ENCODE measurements at regions not wholly inside any gene's neighbourhood (a gene's known extent, or its start where the extent isn't known, plus 50 kb on each side); places are given as distances from the start of the nearest gene placed in this dataset.

DNA sequence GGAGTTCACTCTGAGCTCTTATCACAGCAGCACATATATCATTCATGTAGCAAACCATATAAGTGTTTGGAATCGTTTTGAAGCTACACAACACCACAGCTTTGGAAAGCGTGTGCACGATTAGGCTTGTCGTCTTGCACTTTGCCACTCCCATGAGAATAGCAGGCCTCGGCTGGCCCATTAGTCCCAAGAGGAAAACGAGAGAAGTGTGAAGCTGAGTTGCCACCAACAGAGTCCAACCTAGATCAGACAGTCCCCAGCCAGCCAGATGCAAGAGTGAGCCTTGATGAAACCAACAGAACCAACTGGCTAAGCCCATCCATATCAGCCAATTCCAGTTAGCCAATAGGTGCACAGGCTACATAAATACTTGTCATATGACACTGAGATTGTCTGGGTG is 238.4 kb downstream of the C1orf94 start:
- H3K4me2 ChIP-seq (ENCODE audit: low read length): no peak overlapping the region
- H3K4me1 ChIP-seq (ENCODE audit: insufficient read depth, low read length, poor library complexity, severe bottlenecking): no peaks in the 10 kb centered on the region
- H3K79me2 ChIP-seq (ENCODE audit: insufficient read depth, low read depth, low read length): no peaks in the 10 kb centered on the region
- H2AFZ ChIP-seq (ENCODE audit: low read length): no peak overlapping the region
- ChIA-PET CTCF (ENCODE audit: unreplicated experiment) (no interaction called here), POLR2A (no interaction called here)
- no peaks in the 10 kb centered on the region for H4K20me1 ChIP-seq (ENCODE audit: insufficient read depth, low read length)
- TF ChIP-seq, protein P1, sequence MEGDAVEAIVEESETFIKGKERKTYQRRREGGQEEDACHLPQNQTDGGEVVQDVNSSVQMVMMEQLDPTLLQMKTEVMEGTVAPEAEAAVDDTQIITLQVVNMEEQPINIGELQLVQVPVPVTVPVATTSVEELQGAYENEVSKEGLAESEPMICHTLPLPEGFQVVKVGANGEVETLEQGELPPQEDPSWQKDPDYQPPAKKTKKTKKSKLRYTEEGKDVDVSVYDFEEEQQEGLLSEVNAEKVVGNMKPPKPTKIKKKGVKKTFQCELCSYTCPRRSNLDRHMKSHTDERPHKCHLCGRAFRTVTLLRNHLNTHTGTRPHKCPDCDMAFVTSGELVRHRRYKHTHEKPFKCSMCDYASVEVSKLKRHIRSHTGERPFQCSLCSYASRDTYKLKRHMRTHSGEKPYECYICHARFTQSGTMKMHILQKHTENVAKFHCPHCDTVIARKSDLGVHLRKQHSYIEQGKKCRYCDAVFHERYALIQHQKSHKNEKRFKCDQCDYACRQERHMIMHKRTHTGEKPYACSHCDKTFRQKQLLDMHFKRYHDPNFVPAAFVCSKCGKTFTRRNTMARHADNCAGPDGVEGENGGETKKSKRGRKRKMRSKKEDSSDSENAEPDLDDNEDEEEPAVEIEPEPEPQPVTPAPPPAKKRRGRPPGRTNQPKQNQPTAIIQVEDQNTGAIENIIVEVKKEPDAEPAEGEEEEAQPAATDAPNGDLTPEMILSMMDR (conservative IDR thresholded peaks at IDR 0.05; ENCODE audit: low read length): no peak
- no peak for TF ChIP-seq EZH2phosphoT487 (IDR thresholded peaks at IDR 0.05; ENCODE audit: borderline replicate concordance, low read depth, low read length)
- no peaks in the 10 kb centered on the region for H3K9me2 ChIP-seq (ENCODE audit: insufficient read depth, low read length)
- BruUV-seq (replicated peaks): no TSS peak
- intact Hi-C loops (cut with micrococcal nuclease; ENCODE audit: unreplicated experiment): no loop called here
- H3K27ac ChIP-seq (ENCODE audit: low read depth, low read length, poor library complexity, severe bottlenecking): no peak overlapping the region
- H3K9me3 ChIP-seq (ENCODE audit: low read length): no peaks in the 10 kb centered on the region
- DNase-seq (ENCODE audit: low spot score): no peak
- H3K4me3 ChIP-seq (ENCODE audit: low read depth, low read length, poor library complexity, severe bottlenecking): no peak overlapping the region
- no peaks in the 10 kb centered on the region for H3K36me3 ChIP-seq (ENCODE audit: insufficient read depth, low read length)

DNA sequence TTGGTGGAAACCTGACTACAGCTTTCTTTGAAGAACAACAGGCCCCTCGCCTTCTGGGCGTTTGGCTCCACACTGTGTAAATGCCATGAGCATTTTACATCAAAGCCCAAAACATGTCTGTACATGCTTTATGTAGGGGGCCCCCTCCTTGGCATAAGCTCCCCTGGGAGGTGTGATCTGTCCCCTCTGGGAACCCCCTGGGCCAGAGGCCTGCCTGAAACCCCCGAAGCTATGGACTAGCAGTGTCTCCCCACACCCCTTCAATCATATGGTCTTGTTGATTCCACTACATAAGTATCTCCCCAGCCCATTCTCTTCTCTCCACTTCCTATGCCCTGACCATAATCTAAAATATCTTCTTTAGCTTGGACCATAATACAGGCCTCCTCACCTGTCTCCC is 241.5 kb downstream of the C1orf94 start:
- H3K36me3 ChIP-seq (ENCODE audit: insufficient read depth, low read length): no peaks in the 10 kb centered on the region
- ChIA-PET POLR2A (interaction anchor here (0.6 kb wide), 1 partner anchor 164 kb away, joined by 3 read pairs; no protein-coding TSS in a partner anchor), CTCF (ENCODE audit: unreplicated experiment) (interaction anchor here (0.5 kb wide), 1 partner anchor 1181 kb away, joined by 3 read pairs; no protein-coding TSS in a partner anchor)
- H3K9me2 ChIP-seq (ENCODE audit: insufficient read depth, low read length): no peaks in the 10 kb centered on the region
- TF ChIP-seq EZH2phosphoT487 (IDR thresholded peaks at IDR 0.05; ENCODE audit: borderline replicate concordance, low read depth, low read length): no peak
- TF ChIP-seq, protein P1 (conservative IDR thresholded peaks at IDR 0.05; ENCODE audit: low read length): no peak
- intact Hi-C loops (cut with micrococcal nuclease; ENCODE audit: unreplicated experiment): no loop called here
- no peaks in the 10 kb centered on the region for H3K9me3 ChIP-seq (ENCODE audit: low read length)
- no peaks in the 10 kb centered on the region for H3K4me1 ChIP-seq (ENCODE audit: insufficient read depth, low read length, poor library complexity, severe bottlenecking)
- H3K4me2 ChIP-seq (ENCODE audit: low read length): no peak overlapping the region
- no TSS peak for BruUV-seq (replicated peaks)
- no peaks in the 10 kb centered on the region for H4K20me1 ChIP-seq (ENCODE audit: insufficient read depth, low read length)
- no peak overlapping the region for H2AFZ ChIP-seq (ENCODE audit: low read length)
- no peak for DNase-seq (ENCODE audit: low spot score)
- no peaks in the 10 kb centered on the region for H3K79me2 ChIP-seq (ENCODE audit: insufficient read depth, low read depth, low read length)
- H3K27ac ChIP-seq (ENCODE audit: low read depth, low read length, poor library complexity, severe bottlenecking): no peak overlapping the region
- H3K4me3 ChIP-seq (ENCODE audit: low read depth, low read length, poor library complexity, severe bottlenecking): no peak overlapping the region

DNA sequence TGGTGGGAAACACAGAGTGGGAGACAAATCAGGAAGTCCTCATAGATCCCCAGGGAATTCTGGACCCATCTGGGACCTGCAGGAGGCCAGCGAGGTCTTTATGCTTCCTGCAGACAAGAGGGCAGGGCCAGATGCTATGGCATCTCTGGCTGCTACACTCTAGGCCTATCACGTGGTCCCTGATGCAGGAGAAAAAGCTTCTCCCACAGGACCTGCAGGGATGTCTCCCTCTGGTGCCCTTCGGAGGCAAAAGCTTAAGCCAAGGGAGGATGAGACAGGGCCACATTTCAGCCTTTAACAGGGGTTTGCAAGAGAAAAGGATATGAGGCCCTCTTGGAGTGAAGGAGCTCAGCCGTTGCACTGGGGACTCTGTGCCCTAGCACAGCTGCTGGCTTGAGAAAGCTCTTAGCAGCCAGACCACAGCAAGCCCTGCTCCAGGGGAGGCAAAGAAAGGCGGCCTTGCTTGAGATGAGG is 243.0 kb downstream of the C1orf94 start:
- intact Hi-C loops (cut with micrococcal nuclease; ENCODE audit: unreplicated experiment): no loop called here
- Histone ChIP-seq H2AFZ (ENCODE audit: low read length) (no peak overlapping the region), H3K79me2 (ENCODE audit: insufficient read depth, low read depth, low read length) (no peaks in the 10 kb centered on the region), H3K4me3 (ENCODE audit: low read depth, low read length, poor library complexity, severe bottlenecking) (no peak overlapping the region), H3K36me3 (ENCODE audit: insufficient read depth, low read length) (no peaks in the 10 kb centered on the region), H3K4me2 (ENCODE audit: low read length) (no peak overlapping the region), H3K27ac (ENCODE audit: low read depth, low read length, poor library complexity, severe bottlenecking) (no peak overlapping the region), H3K9me3 (ENCODE audit: low read length) (no peaks in the 10 kb centered on the region), H4K20me1 (ENCODE audit: insufficient read depth, low read length) (no peaks in the 10 kb centered on the region), H3K4me1 (ENCODE audit: insufficient read depth, low read length, poor library complexity, severe bottlenecking) (no peaks in the 10 kb centered on the region), H3K9me2 (ENCODE audit: insufficient read depth, low read length) (no peaks in the 10 kb centered on the region)
- no peak for DNase-seq (ENCODE audit: low spot score)
- BruUV-seq (replicated peaks): no TSS peak
- TF ChIP-seq, protein P1 (conservative IDR thresholded peaks at IDR 0.05; ENCODE audit: low read length): no peak
- TF ChIP-seq EZH2phosphoT487 (IDR thresholded peaks at IDR 0.05; ENCODE audit: borderline replicate concordance, low read depth, low read length): no peak
- CTCF ChIA-PET (ENCODE audit: unreplicated experiment): no interaction called here
- POLR2A ChIA-PET: interaction anchor here (0.6 kb wide), 1 partner anchor 89 kb away, joined by 3 read pairs; no protein-coding TSS in a partner anchor

All from OCI-LY7 (cell line).